ENCODE measurements at regions not wholly inside any gene's neighbourhood (a gene's known extent, or its start where the extent isn't known, plus 50 kb on each side); places are given as distances from the start of the nearest gene placed in this dataset.

DNA sequence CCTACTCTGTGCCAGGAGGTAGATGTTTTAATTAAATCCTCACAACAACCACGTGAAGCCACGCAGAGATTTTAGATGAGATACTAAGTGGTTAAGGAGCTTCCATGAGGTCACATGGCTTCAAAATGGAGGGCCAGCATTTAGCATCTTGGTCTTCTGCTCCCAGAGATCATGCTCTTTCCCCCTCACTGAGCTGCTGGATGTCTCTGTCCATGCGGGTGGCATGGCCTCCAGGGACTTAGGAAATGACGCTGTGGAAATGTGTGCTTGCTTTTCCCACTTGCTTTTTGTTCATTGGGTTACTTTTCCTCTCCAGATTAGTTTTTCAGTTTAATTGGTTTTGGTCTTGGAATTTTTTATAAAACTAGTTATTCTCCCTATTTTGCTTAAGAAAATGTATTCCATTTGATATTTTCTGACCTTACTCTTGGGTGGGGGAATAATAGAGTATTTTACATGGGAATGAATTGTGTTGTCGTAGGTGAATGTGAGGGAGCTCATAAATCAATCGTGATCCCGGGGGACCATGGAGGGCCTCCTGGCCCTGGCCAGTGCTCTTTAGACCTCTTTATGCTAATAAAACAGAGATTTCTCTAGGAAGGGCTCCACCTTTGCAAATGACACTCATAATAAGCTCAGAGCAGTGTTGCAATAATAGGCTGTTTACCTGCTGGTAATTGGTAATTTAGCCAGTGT lies 376.0 kb upstream of the ONECUT1 start:
- H3K9me3 Mint-ChIP-seq (ENCODE audit: insufficient read depth): no peaks in the 10 kb centered on the region
- H3K27me3 ChIP-seq (replicated peaks in 1 of 4; ENCODE audit: control extremely low read depth in 1 of 4, control insufficient read depth in 3 of 4, insufficient read depth in 4 of 4, low read length in 3 of 4): no peaks in the 10 kb centered on the region
- no peaks in the 10 kb centered on the region for H3K27me3 Mint-ChIP-seq
- H3K4me1 ChIP-seq (ENCODE audit: control insufficient read depth in 2 of 2, insufficient read depth in 2 of 2, low read length in 2 of 2): no peaks in the 10 kb centered on the region
- no peaks in the 10 kb centered on the region for H3K36me3 ChIP-seq (replicated peaks in 1 of 2; ENCODE audit: control extremely low read depth in 1 of 2, control insufficient read depth in 1 of 2, extremely low read depth in 1 of 2, insufficient read depth in 2 of 2, low read length in 1 of 2)
- H3K4me2 ChIP-seq (replicated peaks; ENCODE audit: low read depth, low read length, poor library complexity, severe bottlenecking): no peak overlapping the region
- H2AFZ ChIP-seq (ENCODE audit: insufficient read depth, low read depth, low read length, poor library complexity, severe bottlenecking): no peak overlapping the region
- H3K79me2 ChIP-seq (ENCODE audit: control insufficient read depth, insufficient read depth, low read length): no peaks in the 10 kb centered on the region
- WGBS (ENCODE audit: insufficient coverage): no CpG with 5 or more reads among the region's 7 CpGs
- no peak overlapping the region for H3K4me3 ChIP-seq (ENCODE audit: control extremely low read depth in 1 of 5, extremely low read depth in 1 of 5, insufficient read depth in 1 of 5, low read depth in 2 of 5, low read length in 4 of 5)
- no peaks in the 10 kb centered on the region for H3K9me3 ChIP-seq (ENCODE audit: control extremely low read depth in 1 of 3, control insufficient read depth in 2 of 3, insufficient read depth in 1 of 3, low read length in 2 of 3)
- ATAC-seq (ENCODE audit: low read depth) (no peak), DNase-seq (no peak)
- no peak overlapping the region for H3K27ac Mint-ChIP-seq
- POLR2A ChIA-PET: no interaction called here
- TF ChIP-seq EZH2 (IDR thresholded peaks at IDR 0.05; ENCODE audit: borderline replicate concordance, insufficient read depth, low read depth, low read length, poor library complexity, severe bottlenecking): no peak
- TF ChIP-seq, protein P1, sequence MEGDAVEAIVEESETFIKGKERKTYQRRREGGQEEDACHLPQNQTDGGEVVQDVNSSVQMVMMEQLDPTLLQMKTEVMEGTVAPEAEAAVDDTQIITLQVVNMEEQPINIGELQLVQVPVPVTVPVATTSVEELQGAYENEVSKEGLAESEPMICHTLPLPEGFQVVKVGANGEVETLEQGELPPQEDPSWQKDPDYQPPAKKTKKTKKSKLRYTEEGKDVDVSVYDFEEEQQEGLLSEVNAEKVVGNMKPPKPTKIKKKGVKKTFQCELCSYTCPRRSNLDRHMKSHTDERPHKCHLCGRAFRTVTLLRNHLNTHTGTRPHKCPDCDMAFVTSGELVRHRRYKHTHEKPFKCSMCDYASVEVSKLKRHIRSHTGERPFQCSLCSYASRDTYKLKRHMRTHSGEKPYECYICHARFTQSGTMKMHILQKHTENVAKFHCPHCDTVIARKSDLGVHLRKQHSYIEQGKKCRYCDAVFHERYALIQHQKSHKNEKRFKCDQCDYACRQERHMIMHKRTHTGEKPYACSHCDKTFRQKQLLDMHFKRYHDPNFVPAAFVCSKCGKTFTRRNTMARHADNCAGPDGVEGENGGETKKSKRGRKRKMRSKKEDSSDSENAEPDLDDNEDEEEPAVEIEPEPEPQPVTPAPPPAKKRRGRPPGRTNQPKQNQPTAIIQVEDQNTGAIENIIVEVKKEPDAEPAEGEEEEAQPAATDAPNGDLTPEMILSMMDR (IDR thresholded peaks at IDR 0.05): no peak
- H3K4me3 Mint-ChIP-seq: no peak overlapping the region
- no peaks in the 10 kb centered on the region for H3K4me1 Mint-ChIP-seq
- intact Hi-C loops (cut with micrococcal nuclease): no loop called here
- CTCF ChIA-PET: no interaction called here
- H3K27ac ChIP-seq (ENCODE audit: low read length in 2 of 2): no peak overlapping the region
- no peaks in the 10 kb centered on the region for H4K20me1 ChIP-seq (ENCODE audit: control insufficient read depth, insufficient read depth, low read length, poor library complexity, severe bottlenecking)
- no peak overlapping the region for H3K9ac ChIP-seq (ENCODE audit: low read length)

DNA sequence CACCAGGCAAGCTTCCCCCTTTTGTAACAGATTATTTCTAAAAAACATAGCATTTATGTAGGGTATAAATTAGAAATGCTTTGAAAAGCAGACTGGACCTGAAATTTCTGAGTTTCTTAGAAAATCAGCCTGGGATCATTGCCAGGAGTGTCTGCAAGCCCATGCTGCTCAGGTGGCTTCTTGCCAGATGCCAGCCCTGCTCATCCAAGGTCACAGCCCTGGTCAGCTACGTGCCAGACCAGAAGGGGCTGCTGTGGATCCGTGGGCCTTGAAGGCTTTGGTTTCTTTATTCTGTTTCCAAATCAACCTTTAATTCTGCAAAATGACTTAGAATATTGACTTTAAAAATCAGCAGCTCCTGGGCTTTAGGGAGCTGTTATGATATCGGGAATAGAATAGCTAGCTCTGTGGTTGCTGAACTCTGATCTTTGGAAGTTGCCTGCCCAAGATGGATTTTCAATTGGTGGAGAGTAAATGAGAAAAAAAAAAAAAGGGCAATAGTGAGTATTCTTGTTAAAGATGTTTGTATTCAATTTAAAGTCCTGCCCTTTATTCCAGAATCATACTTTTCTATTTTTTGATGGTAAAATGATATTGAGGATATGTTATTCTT lies 370.1 kb upstream of the ONECUT1 start:
- Histone ChIP-seq H3K9me3 (ENCODE audit: control extremely low read depth in 1 of 3, control insufficient read depth in 2 of 3, insufficient read depth in 1 of 3, low read length in 2 of 3) (no peaks in the 10 kb centered on the region), H3K79me2 (ENCODE audit: control insufficient read depth, insufficient read depth, low read length) (no peaks in the 10 kb centered on the region), H3K27me3 (replicated peaks in 1 of 4; ENCODE audit: control extremely low read depth in 1 of 4, control insufficient read depth in 3 of 4, insufficient read depth in 4 of 4, low read length in 3 of 4) (no peaks in the 10 kb centered on the region), H3K9ac (ENCODE audit: low read length) (no peak overlapping the region), H3K4me1 (ENCODE audit: control insufficient read depth in 2 of 2, insufficient read depth in 2 of 2, low read length in 2 of 2) (no peaks in the 10 kb centered on the region), H3K36me3 (replicated peaks in 1 of 2; ENCODE audit: control extremely low read depth in 1 of 2, control insufficient read depth in 1 of 2, extremely low read depth in 1 of 2, insufficient read depth in 2 of 2, low read length in 1 of 2) (no peaks in the 10 kb centered on the region), H4K20me1 (ENCODE audit: control insufficient read depth, insufficient read depth, low read length, poor library complexity, severe bottlenecking) (no peaks in the 10 kb centered on the region), H3K27ac (ENCODE audit: low read length in 2 of 2) (no peak overlapping the region), H3K4me3 (ENCODE audit: control extremely low read depth in 1 of 5, extremely low read depth in 1 of 5, insufficient read depth in 1 of 5, low read depth in 2 of 5, low read length in 4 of 5) (no peak overlapping the region), H2AFZ (ENCODE audit: insufficient read depth, low read depth, low read length, poor library complexity, severe bottlenecking) (no peak overlapping the region), H3K4me2 (replicated peaks; ENCODE audit: low read depth, low read length, poor library complexity, severe bottlenecking) (no peak overlapping the region)
- DNase-seq: no peak
- H3K27me3 Mint-ChIP-seq: no peaks in the 10 kb centered on the region
- H3K9me3 Mint-ChIP-seq (ENCODE audit: insufficient read depth): no peaks in the 10 kb centered on the region
- ChIA-PET POLR2A (no interaction called here), CTCF (no interaction called here)
- no peaks in the 10 kb centered on the region for H3K4me1 Mint-ChIP-seq
- TF ChIP-seq EZH2 (IDR thresholded peaks at IDR 0.05; ENCODE audit: borderline replicate concordance, insufficient read depth, low read depth, low read length, poor library complexity, severe bottlenecking): no peak
- TF ChIP-seq, protein P1 (IDR thresholded peaks at IDR 0.05): no peak
- WGBS (ENCODE audit: insufficient coverage): 93% methylated on average over 2 of the region's 3 CpGs
- H3K4me3 Mint-ChIP-seq: no peak overlapping the region
- intact Hi-C loops (cut with micrococcal nuclease): no loop called here
- H3K27ac Mint-ChIP-seq: no peak overlapping the region
- ATAC-seq (ENCODE audit: low read depth): no peak

Measured in B cell (primary cell).